ENCODE measurements at regions not wholly inside any gene's neighbourhood (a gene's known extent, or its start where the extent isn't known, plus 50 kb on each side); places are given as distances from the start of the nearest gene placed in this dataset.

DNA sequence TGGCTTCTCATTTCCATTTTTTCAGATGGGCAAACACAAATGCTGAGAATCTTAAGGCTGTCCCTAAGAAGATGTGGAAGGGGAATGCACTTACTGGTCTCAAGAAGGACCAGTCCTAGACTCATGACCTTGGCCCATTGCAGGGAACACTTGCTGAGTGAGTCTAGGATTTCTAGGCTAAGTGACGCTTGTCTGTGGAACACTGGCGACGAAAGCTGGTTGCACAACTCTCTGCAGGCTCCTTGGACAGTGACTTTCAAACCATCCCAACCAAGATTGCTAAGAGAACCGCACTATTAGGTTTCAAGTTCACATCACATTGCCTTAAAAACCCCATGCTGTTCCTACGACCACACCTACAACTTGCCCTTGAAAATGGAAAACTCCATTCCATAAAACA lies 174.1 kb downstream of the AXIN2 start:
- no peak overlapping the region for H3K27ac ChIP-seq
- no peak for DNase-seq
- intact Hi-C loops (cut with DNase I), result no loop called here
- ATAC-seq, result no peak
- TF ChIP-seq, protein P1, sequence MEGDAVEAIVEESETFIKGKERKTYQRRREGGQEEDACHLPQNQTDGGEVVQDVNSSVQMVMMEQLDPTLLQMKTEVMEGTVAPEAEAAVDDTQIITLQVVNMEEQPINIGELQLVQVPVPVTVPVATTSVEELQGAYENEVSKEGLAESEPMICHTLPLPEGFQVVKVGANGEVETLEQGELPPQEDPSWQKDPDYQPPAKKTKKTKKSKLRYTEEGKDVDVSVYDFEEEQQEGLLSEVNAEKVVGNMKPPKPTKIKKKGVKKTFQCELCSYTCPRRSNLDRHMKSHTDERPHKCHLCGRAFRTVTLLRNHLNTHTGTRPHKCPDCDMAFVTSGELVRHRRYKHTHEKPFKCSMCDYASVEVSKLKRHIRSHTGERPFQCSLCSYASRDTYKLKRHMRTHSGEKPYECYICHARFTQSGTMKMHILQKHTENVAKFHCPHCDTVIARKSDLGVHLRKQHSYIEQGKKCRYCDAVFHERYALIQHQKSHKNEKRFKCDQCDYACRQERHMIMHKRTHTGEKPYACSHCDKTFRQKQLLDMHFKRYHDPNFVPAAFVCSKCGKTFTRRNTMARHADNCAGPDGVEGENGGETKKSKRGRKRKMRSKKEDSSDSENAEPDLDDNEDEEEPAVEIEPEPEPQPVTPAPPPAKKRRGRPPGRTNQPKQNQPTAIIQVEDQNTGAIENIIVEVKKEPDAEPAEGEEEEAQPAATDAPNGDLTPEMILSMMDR (IDR thresholded peaks at IDR 0.05), result no peak
- H3K27me3 ChIP-seq (ENCODE audit: low read depth), result no peaks in the 10 kb centered on the region
- H3K4me3 ChIP-seq, result no peak overlapping the region
- H3K36me3 ChIP-seq, result no peaks in the 10 kb centered on the region
- H3K4me1 ChIP-seq, result no peaks in the 10 kb centered on the region
- no peaks in the 10 kb centered on the region for H3K9me3 ChIP-seq

DNA sequence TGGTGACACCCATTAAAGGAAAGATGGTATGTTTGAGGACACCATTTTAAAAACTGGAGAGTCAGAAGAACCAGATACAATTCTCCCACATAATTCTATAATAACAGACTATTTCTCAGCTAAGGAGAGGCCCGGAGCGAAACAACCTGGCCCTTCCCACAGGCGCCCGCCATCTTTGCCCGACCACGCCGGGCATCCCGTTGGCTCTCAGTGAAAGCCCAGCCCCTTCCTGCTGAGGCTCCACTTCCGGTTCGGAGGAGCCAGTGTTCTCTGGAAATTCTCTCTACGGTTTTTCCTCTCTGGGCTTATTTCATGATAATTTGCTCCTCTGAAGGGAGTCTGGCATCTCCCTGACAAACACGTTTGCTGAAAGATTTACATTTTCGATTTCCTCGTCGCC lies 175.7 kb downstream of the AXIN2 start:
- H3K27ac ChIP-seq, result no peak overlapping the region
- DNase-seq, result no peak
- H3K27me3 ChIP-seq (ENCODE audit: low read depth), result no peaks in the 10 kb centered on the region
- H3K36me3 ChIP-seq, result no peaks in the 10 kb centered on the region
- intact Hi-C loops (cut with DNase I), result no loop called here
- H3K9me3 ChIP-seq, result no peaks in the 10 kb centered on the region
- no peak for ATAC-seq
- TF ChIP-seq, protein P1 (IDR thresholded peaks at IDR 0.05), result no peak
- H3K4me3 ChIP-seq, result no peak overlapping the region
- no peaks in the 10 kb centered on the region for H3K4me1 ChIP-seq

GRCh38 chr17:65385071-65385470 lies 176.4 kb downstream of the AXIN2 start:
- ATAC-seq (no peak), DNase-seq (no peak)
- H3K27ac ChIP-seq, result no peak overlapping the region
- H3K4me3 ChIP-seq, result no peak overlapping the region
- no peaks in the 10 kb centered on the region for H3K4me1 ChIP-seq
- TF ChIP-seq, protein P1 (IDR thresholded peaks at IDR 0.05), result no peak
- H3K27me3 ChIP-seq (ENCODE audit: low read depth), result no peaks in the 10 kb centered on the region
- no peaks in the 10 kb centered on the region for H3K36me3 ChIP-seq
- intact Hi-C loops (cut with DNase I), result no loop called here
- no peaks in the 10 kb centered on the region for H3K9me3 ChIP-seq

DNA sequence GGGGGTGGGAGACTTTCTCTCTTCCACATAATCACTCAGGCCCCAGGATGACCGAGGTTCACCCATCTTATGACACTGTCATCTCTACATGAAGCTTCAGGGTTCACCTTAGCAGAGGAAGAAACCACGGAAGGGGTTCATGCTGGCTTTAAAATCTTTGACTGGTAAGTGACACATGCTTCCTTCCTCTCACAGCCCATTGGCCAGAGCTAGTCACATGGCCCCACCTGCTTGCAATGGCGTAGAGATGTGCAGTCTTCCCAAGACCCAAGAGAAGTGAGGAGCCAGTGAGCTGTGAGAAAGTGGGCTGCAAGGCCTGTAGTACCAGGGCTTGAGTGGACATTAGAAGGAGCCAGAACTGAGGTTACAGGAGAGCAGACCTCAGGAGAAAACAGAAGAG lies 180.3 kb downstream of the AXIN2 start:
- H3K4me3 ChIP-seq, result no peak overlapping the region
- TF ChIP-seq, protein P1 (IDR thresholded peaks at IDR 0.05), result no peak
- intact Hi-C loops (cut with DNase I), result no loop called here
- no peaks in the 10 kb centered on the region for H3K4me1 ChIP-seq
- no peaks in the 10 kb centered on the region for H3K9me3 ChIP-seq
- H3K36me3 ChIP-seq, result no peaks in the 10 kb centered on the region
- H3K27me3 ChIP-seq (ENCODE audit: low read depth), result no peaks in the 10 kb centered on the region
- DNase-seq (no peak), ATAC-seq (no peak)
- no peak overlapping the region for H3K27ac ChIP-seq

DNA sequence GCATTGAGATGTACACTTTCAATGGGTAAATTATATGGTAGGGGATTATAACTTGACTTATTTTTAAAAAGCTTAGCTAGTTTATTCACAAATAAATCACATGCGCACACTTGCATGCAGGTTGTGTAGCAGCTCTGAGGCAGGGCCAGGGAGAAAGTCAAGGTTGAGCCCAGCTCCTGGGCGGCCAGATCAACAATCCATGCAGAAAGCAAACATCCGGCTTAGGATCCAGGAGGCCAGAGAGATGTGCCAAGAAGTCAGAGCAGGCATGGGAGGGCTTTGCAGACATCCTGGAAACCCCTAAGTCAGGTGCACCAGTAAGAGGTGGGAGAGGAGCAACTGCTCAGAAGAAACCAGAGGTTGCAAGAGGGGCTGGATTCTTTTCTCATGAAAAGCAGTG lies 186.5 kb downstream of the AXIN2 start:
- Histone ChIP-seq H3K27ac (no peak overlapping the region), H3K4me1 (no peaks in the 10 kb centered on the region), H3K9me3 (no peaks in the 10 kb centered on the region), H3K36me3 (no peaks in the 10 kb centered on the region), H3K4me3 (no peak overlapping the region), H3K27me3 (ENCODE audit: low read depth) (no peaks in the 10 kb centered on the region)
- no peak for DNase-seq
- no peak for ATAC-seq
- TF ChIP-seq, protein P1 (IDR thresholded peaks at IDR 0.05), result no peak
- intact Hi-C loops (cut with DNase I), result no loop called here

DNA sequence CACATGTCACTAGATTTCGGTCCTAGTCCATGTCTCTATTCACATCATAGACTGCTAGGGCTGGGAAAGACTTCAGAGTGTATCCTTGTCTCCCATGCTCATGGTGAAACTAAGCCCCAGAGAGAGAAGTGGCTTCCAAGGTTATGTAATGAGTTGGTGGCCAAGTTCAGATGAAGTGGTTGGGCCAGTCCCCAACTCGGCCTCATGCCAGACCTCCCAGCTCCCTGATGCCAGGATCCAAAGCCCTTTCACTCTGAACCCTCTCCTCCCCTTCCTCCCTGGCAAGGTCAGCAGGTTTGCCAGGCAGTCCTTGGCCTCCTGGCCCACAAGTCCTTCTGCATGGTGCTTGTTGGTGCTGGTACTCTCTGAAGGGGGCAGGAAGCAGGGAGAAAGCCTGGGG lies 189.7 kb downstream of the AXIN2 start:
- Histone ChIP-seq H3K4me3 (no peak overlapping the region), H3K36me3 (no peaks in the 10 kb centered on the region), H3K9me3 (no peaks in the 10 kb centered on the region), H3K27ac (no peak overlapping the region), H3K27me3 (ENCODE audit: low read depth) (no peaks in the 10 kb centered on the region), H3K4me1 (no peaks in the 10 kb centered on the region)
- TF ChIP-seq, protein P1 (IDR thresholded peaks at IDR 0.05), result no peak
- intact Hi-C loops (cut with DNase I), result no loop called here
- peak; percentile 79 for DNase-seq
- peak; percentile 79 to 85 for ATAC-seq

All from lower lobe of right lung (tissue), 2 donors.